Gastroesophageal sphincter (tissue), 3 donors: ENCODE measurements at regions not wholly inside any gene's neighbourhood (a gene's known extent, or its start where the extent isn't known, plus 50 kb on each side); places are given as distances from the start of the nearest gene placed in this dataset.

ENCODE experiments used
- EP300 ChIP-seq: sonication (generic); formaldehyde crosslinking; IDR thresholded peaks from one replicate; pipeline ENCODE4 v1.6.1; 2017; ENCODE audit warnings: antibody characterized with exemption, mild to moderate bottlenecking
- POLR2A ChIP-seq, 2 donors: fragments of 450-650 bp; IDR thresholded peaks; one replicate each; pipeline ENCODE4 v1.6.1; 2017; ENCODE audit warnings: antibody characterized with exemption in 2 of 2, mild to moderate bottlenecking in 2 of 2, moderate library complexity in 1 of 2
- TF ChIP-seq, protein P1 (sequence below), 4 experiments: fragments of 200-600 bp in 2 of 4; fragments of 450-650 bp in 2 of 4; sonication (generic) in 1 of 4; IDR thresholded peaks; one replicate each; pipeline ENCODE4 v1.5.1; 2017 to 2019; ENCODE audit warnings: antibody characterized with exemption in 4 of 4, mild to moderate bottlenecking in 2 of 4, moderate library complexity in 2 of 4

DNA sequence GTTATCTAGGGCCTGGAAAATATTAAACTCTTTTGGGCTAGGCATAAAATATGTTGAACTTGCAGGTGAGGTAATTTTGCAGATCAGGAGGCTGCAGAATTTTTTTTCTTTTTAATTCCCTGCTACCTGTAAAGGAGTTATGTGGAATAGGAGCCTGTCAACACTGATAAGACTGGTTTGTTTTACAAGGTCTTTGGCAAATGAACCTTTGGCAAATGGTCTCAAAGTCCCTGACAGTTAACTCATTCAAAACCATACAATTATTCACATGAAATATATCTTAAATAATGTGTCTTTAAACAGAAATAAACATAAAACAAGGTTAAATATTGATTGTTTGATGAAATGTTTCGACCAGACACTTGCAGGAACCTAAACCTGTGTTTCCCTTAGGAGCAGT lies 340.2 kb downstream of the GASK1B start:
- TF ChIP-seq, protein P1, sequence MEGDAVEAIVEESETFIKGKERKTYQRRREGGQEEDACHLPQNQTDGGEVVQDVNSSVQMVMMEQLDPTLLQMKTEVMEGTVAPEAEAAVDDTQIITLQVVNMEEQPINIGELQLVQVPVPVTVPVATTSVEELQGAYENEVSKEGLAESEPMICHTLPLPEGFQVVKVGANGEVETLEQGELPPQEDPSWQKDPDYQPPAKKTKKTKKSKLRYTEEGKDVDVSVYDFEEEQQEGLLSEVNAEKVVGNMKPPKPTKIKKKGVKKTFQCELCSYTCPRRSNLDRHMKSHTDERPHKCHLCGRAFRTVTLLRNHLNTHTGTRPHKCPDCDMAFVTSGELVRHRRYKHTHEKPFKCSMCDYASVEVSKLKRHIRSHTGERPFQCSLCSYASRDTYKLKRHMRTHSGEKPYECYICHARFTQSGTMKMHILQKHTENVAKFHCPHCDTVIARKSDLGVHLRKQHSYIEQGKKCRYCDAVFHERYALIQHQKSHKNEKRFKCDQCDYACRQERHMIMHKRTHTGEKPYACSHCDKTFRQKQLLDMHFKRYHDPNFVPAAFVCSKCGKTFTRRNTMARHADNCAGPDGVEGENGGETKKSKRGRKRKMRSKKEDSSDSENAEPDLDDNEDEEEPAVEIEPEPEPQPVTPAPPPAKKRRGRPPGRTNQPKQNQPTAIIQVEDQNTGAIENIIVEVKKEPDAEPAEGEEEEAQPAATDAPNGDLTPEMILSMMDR (IDR thresholded peaks at IDR 0.05): no peak
- TF ChIP-seq POLR2A (IDR thresholded peaks at IDR 0.05) (no peak), EP300 (no peak)
